ENCODE measurements at regions not wholly inside any gene's neighbourhood (a gene's known extent, or its start where the extent isn't known, plus 50 kb on each side); places are given as distances from the start of the nearest gene placed in this dataset.

- no peaks in the 10 kb centered on the region for H3K4me1 ChIP-seq (ENCODE audit: control insufficient read depth in 1 of 2, insufficient read depth in 1 of 2, low read depth in 1 of 2, low read length in 1 of 2)
- no peaks in the 10 kb centered on the region for H3K36me3 ChIP-seq
- no peak overlapping the region for H3K27ac ChIP-seq
- no peak for TF ChIP-seq CTCF (IDR thresholded peaks at IDR 0.05)
- no peaks in the 10 kb centered on the region for H3K9me3 ChIP-seq
- H3K27me3 ChIP-seq, result no peaks in the 10 kb centered on the region
- H3K4me3 ChIP-seq (ENCODE audit: low read depth in 1 of 2, low read length in 1 of 2), result no peak overlapping the region
Measured at GRCh38 chr16:73499276-73499675, 451.3 kb upstream of the ZFHX3 start.

- no peaks in the 10 kb centered on the region for H3K9me3 ChIP-seq
- no peak overlapping the region for H3K4me3 ChIP-seq (ENCODE audit: low read depth in 1 of 2, low read length in 1 of 2)
- no peaks in the 10 kb centered on the region for H3K36me3 ChIP-seq
- peaks cover 29% of the 10 kb centered on the region for H3K27me3 ChIP-seq
- H3K4me1 ChIP-seq (ENCODE audit: control insufficient read depth in 1 of 2, insufficient read depth in 1 of 2, low read depth in 1 of 2, low read length in 1 of 2), result no peaks in the 10 kb centered on the region
- TF ChIP-seq CTCF (IDR thresholded peaks at IDR 0.05), result no peak
- H3K27ac ChIP-seq, result no peak overlapping the region
Measured at GRCh38 chr16:73485880-73486279, 438.0 kb upstream of the ZFHX3 start.

- H3K4me1 ChIP-seq (ENCODE audit: control insufficient read depth in 1 of 2, insufficient read depth in 1 of 2, low read depth in 1 of 2, low read length in 1 of 2), result no peaks in the 10 kb centered on the region
- TF ChIP-seq CTCF (IDR thresholded peaks at IDR 0.05), result no peak
- no peak overlapping the region for H3K4me3 ChIP-seq (ENCODE audit: low read depth in 1 of 2, low read length in 1 of 2)
- H3K27ac ChIP-seq, result no peak overlapping the region
- no peaks in the 10 kb centered on the region for H3K36me3 ChIP-seq
- H3K9me3 ChIP-seq, result no peaks in the 10 kb centered on the region
- H3K27me3 ChIP-seq, result peaks cover 29% of the 10 kb centered on the region
Measured at GRCh38 chr16:73483934-73484711, 436.2 kb upstream of the ZFHX3 start.

GRCh38 chr16:73483076-73483791 is 435.3 kb upstream of the ZFHX3 start:
- no peak for TF ChIP-seq CTCF (IDR thresholded peaks at IDR 0.05)
- H3K4me3 ChIP-seq (ENCODE audit: low read depth in 1 of 2, low read length in 1 of 2), result no peak overlapping the region
- no peaks in the 10 kb centered on the region for H3K9me3 ChIP-seq
- no peak overlapping the region for H3K27ac ChIP-seq
- peaks cover 29% of the 10 kb centered on the region for H3K27me3 ChIP-seq
- no peaks in the 10 kb centered on the region for H3K4me1 ChIP-seq (ENCODE audit: control insufficient read depth in 1 of 2, insufficient read depth in 1 of 2, low read depth in 1 of 2, low read length in 1 of 2)
- H3K36me3 ChIP-seq, result no peaks in the 10 kb centered on the region

GRCh38 chr16:73482310-73482709 is 434.4 kb upstream of the ZFHX3 start:
- Histone ChIP-seq H3K36me3 (no peaks in the 10 kb centered on the region), H3K4me1 (ENCODE audit: control insufficient read depth in 1 of 2, insufficient read depth in 1 of 2, low read depth in 1 of 2, low read length in 1 of 2) (no peaks in the 10 kb centered on the region), H3K27me3 (peaks cover 29% of the 10 kb centered on the region), H3K4me3 (ENCODE audit: low read depth in 1 of 2, low read length in 1 of 2) (no peak overlapping the region), H3K27ac (no peak overlapping the region), H3K9me3 (no peaks in the 10 kb centered on the region)
- no peak for TF ChIP-seq CTCF (IDR thresholded peaks at IDR 0.05)

All from neutrophil (primary cell).